ENCODE measurements at regions not wholly inside any gene's neighbourhood (a gene's known extent, or its start where the extent isn't known, plus 50 kb on each side); places are given as distances from the start of the nearest gene placed in this dataset.

DNA sequence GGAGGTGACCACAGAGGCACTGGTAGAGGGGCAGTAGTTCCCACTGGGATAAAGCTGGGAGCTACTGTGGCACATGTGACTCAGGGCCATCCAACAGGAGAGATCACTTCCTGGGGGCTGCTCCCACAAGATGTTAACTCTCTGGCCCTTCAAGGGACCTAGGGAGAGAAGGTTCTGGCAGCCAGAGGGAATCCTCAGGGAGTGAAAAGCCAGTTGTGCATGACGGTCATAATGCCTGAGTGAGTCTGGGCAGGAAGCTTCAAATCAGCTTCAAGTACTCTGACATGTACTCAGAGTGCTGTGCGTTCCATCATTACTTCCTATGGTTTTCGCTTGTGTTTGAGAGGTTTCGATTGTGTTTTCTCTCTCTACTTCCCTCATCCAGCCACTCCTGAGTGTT lies 388.5 kb downstream of the GABRG2 start:
- H3K4me3 ChIP-seq: no peak overlapping the region
- no peak for DNase-seq
- no peaks in the 10 kb centered on the region for H3K36me3 ChIP-seq
- peaks cover 0 to 6% (median 0%) of the 10 kb centered on the region in 3 donors for H3K9me3 ChIP-seq
- no peaks in the 10 kb centered on the region for H3K27me3 ChIP-seq
- intact Hi-C loops (cut with DNase I; ENCODE audit: low total_unique reads): no loop called here
- TF ChIP-seq, protein P1, sequence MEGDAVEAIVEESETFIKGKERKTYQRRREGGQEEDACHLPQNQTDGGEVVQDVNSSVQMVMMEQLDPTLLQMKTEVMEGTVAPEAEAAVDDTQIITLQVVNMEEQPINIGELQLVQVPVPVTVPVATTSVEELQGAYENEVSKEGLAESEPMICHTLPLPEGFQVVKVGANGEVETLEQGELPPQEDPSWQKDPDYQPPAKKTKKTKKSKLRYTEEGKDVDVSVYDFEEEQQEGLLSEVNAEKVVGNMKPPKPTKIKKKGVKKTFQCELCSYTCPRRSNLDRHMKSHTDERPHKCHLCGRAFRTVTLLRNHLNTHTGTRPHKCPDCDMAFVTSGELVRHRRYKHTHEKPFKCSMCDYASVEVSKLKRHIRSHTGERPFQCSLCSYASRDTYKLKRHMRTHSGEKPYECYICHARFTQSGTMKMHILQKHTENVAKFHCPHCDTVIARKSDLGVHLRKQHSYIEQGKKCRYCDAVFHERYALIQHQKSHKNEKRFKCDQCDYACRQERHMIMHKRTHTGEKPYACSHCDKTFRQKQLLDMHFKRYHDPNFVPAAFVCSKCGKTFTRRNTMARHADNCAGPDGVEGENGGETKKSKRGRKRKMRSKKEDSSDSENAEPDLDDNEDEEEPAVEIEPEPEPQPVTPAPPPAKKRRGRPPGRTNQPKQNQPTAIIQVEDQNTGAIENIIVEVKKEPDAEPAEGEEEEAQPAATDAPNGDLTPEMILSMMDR (IDR thresholded peaks at IDR 0.05): no peak
- no peak overlapping the region for H3K27ac ChIP-seq
- H3K4me1 ChIP-seq: peaks cover 0 to 23% (median 1%) of the 10 kb centered on the region in 4 donors

GRCh38 chr5:162466011-162466410 lies 398.4 kb downstream of the GABRG2 start:
- Histone ChIP-seq H3K36me3 (no peaks in the 10 kb centered on the region), H3K4me3 (no peak overlapping the region), H3K27me3 (no peaks in the 10 kb centered on the region), H3K4me1 (peaks cover 0 to 11% (median 2%) of the 10 kb centered on the region in 4 donors), H3K27ac (no peak overlapping the region), H3K9me3 (no peaks in the 10 kb centered on the region)
- no peak for DNase-seq
- intact Hi-C loops (cut with DNase I; ENCODE audit: low total_unique reads): no loop called here
- TF ChIP-seq, protein P1 (IDR thresholded peaks at IDR 0.05): no peak

DNA sequence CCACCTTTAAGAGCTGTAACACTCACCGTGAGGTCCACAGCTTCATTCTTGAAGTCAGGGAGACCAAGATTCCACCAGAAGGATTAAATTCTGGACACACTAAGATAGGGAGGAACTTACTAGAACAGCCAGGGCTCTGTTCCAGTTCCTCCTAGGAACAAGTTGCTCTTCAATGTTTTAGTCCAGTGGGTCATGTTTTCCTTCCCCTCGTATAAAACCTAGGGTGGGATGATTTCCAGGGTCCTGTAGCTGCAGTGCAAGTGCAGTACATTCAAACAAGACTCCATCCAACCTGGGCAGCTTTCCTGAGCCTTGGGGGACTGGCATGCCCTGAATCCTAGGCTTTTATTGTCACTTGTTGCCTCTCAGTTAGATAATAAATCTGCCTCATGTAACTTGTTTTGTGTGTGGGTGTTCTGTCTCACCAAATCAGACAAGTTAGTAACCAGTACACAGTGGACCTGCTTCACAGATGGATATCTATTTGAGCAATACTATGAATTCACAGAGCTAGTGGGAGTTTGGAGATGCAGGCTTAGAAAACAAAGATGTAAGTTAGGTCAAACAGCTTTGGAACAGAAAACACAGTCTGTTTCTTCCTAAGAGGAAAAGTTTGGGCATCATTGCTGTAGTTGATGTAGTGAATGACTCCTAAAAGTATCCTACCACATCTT lies 405.6 kb downstream of the GABRG2 start:
- peaks cover 0 to 5% (median 0%) of the 10 kb centered on the region in 4 donors for H3K4me1 ChIP-seq
- H3K9me3 ChIP-seq: no peaks in the 10 kb centered on the region
- no peaks in the 10 kb centered on the region for H3K36me3 ChIP-seq
- TF ChIP-seq, protein P1 (IDR thresholded peaks at IDR 0.05): no peak
- intact Hi-C loops (cut with DNase I; ENCODE audit: low total_unique reads): no loop called here
- no peaks in the 10 kb centered on the region for H3K27me3 ChIP-seq
- peak overlapping the region in 1 of 2 donors; percentile 49 for H3K27ac ChIP-seq
- no peak overlapping the region for H3K4me3 ChIP-seq
- no peak for DNase-seq

GRCh38 chr5:162474239-162474638 lies 406.7 kb downstream of the GABRG2 start:
- H3K27ac ChIP-seq: no peak overlapping the region
- H3K27me3 ChIP-seq: no peaks in the 10 kb centered on the region
- H3K4me3 ChIP-seq: no peak overlapping the region
- H3K9me3 ChIP-seq: no peaks in the 10 kb centered on the region
- H3K36me3 ChIP-seq: no peaks in the 10 kb centered on the region
- peaks cover 0 to 5% (median 0%) of the 10 kb centered on the region in 4 donors for H3K4me1 ChIP-seq
- TF ChIP-seq, protein P1 (IDR thresholded peaks at IDR 0.05): no peak
- DNase-seq: no peak
- intact Hi-C loops (cut with DNase I; ENCODE audit: low total_unique reads): no loop called here

GRCh38 chr5:162484095-162484494 lies 416.5 kb downstream of the GABRG2 start:
- H3K27me3 ChIP-seq: no peaks in the 10 kb centered on the region
- TF ChIP-seq, protein P1 (IDR thresholded peaks at IDR 0.05): no peak
- H3K4me1 ChIP-seq: peaks cover 0 to 30% (median 4%) of the 10 kb centered on the region in 4 donors
- H3K27ac ChIP-seq: no peak overlapping the region
- DNase-seq: no peak
- no peak overlapping the region for H3K4me3 ChIP-seq
- intact Hi-C loops (cut with DNase I; ENCODE audit: low total_unique reads): no loop called here
- no peaks in the 10 kb centered on the region for H3K9me3 ChIP-seq
- no peaks in the 10 kb centered on the region for H3K36me3 ChIP-seq
